DMS53 treated with DMSO at 0.1 percent for 48 hours (cell line): ENCODE measurements at regions not wholly inside any gene's neighbourhood (a gene's known extent, or its start where the extent isn't known, plus 50 kb on each side); places are given as distances from the start of the nearest gene placed in this dataset.

Experiments used
- DNase-seq: peaks from one replicate; lab custom pipeline; 2025; ENCODE audit not compliant: unreplicated experiment; lab: John Stamatoyannopoulos, UW

DNA sequence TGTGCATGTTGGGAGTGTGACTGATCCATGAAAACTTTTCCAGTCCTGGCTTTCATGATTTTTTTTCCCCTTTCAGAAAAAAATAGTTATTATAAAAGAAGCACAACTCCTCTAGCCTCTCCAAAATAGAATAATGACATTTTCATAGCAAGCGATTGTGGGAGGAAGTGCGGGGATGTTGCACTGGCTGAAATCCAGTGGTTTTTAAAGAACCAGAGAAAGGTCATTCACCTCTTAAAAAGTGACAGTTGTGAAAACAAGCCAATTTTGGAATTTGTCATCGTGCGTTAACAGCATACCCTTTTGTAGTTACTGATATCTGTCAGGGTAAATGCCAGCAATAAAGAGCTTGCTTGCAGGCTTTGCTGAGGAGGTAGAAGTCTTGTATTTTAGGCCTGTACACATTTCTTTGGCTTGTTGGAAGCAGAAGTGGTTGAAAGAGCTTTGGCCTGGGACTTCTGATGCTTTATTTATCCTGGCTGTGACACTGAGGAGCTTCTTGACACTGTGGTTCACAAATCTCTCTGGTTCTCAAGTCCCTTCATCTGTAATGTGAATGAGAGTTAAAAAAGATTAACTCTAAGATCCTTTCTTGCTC, 545.9 kb downstream of the REEP3 start:
- no peak for DNase-seq

GRCh38 chr10:64067859-64068258, 546.7 kb downstream of the REEP3 start:
- no peak for DNase-seq

DNA sequence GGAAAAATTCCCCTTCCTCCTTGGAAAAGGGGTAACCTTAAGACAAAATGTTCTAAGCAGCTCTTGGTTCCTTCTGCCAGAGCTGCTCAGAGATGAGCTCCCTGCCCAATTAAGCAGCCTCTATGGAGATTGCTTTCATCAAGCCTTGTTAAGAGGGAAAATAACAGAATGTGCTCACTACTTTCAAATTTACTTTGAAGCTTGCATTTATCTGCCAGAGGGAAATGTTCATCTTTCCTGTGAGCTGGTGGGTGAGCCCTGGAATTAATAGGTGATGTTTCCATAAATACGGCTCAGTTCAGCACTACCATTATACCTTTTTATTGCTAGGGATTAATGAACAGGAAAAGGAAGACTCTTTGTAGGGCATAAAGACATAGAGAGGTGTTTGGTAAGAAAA, 549.0 kb downstream of the REEP3 start:
- no peak for DNase-seq

DNA sequence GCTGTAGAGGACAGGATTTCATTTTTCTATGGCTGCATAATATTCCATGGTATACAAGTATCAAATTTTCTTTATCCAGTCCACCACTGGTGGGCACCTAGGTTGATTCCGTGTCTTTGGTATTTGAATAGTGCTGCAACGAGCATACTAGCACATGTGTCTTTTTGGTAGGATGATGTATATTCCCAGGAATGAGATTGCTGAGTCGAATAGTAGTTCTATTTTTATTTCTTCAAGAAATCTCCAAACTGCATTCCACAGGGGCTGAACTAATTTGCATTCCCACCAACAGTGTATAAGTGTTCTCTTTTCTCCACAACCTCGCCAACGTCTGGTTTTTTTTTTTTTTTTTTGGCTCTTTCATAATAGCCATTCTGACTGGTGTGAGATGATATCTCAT, 550.0 kb downstream of the REEP3 start:
- no peak for DNase-seq

DNA sequence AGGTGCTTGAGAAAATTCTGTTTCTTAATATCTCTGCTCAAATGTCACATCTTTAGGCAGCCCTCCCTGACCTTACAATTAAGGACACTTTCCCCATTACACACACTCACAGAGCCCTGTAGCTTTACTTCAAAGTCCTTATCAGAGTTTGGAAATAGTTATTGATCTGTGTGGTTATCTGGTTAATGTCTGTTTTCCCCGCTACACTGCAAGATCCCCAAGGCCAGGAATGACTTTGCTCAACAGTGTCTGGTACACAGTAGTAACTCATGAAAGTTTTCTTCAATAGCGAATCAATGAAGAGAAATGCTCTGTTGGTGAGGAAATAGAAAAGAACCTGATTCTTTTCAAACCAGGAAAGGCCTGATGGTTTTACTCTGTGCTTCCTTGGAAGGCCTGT, 554.4 kb downstream of the REEP3 start:
- DNase-seq = no peak

DNA sequence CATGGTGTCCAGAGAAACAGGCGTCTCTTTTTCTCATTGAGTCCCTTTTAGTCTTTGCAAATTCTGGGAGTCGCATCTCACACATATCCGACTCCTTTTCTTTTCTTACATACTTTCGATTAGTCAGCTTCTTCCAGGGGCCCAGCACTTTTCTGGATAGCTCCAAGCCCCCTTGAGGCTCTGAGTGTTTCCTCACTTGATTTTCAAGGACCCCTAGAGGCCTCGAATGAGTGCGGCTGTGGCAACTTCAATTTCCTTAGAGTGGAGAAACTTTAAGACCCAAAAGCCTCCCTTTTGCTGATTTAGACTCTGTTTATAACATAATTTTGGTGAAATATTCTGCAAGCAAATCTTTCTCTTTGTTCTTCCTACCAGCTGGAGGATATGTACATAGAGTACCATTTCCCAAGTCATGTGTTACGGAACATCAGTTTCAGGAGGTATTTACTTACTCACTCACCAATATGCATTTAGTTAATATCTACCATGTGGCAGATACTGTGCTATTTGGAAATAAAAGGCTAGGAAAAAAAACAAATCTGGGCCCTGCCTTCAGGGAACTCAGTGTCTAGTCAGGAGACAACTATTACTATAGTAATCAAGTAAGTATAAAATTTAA, 555.2 kb downstream of the REEP3 start:
- DNase-seq = no peak

- DNase-seq = no peak
Measured at GRCh38 chr10:64079341-64079740, 558.1 kb downstream of the REEP3 start.

DNA sequence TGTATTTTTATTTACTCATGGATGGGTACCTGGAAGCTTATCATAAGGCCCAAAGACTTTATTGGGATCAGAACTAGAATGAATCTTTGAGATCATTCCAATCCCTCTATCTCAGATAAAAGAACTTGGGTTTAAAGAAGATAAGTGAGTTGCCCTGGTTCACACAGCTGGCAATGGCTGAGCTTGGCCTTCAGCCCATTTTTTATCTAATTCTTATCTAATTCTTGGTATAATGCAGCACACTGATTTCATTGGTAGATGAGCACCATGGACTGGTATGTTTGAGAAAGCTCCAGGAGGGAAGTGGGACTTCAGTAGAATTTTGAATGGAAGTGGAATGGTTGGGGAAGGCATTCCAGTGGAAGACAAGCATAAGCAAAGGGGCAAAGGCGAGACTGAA, 558.9 kb downstream of the REEP3 start:
- DNase-seq = no peak

- no peak for DNase-seq
Measured at GRCh38 chr10:64081947-64082482, 560.8 kb downstream of the REEP3 start.

- DNase-seq = no peak
Measured at GRCh38 chr10:64086083-64086767, 565.0 kb downstream of the REEP3 start.

DNA sequence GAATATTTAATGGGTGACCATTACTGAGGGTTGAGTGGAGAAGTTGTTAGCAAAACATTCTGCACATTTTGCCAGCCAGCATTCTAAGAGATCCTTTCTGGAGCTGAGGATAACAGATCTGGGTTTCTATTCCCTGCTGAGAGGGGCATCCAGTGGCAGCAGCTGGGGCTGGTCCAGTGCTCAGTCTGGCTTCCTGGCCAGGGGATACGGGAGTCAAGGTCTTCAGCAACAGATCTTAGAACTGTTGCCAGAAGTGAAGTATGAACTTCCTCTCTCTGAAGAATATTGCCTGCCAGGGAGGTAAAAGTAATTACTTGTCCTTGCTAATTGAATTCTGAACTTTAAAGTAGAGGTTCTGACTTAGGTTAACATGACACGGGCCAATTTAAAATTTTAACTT, 568.4 kb downstream of the REEP3 start:
- DNase-seq = no peak

GRCh38 chr10:64090865-64091264, 569.7 kb downstream of the REEP3 start:
- DNase-seq = no peak

- DNase-seq = no peak
Measured at GRCh38 chr10:64091897-64092296, 570.7 kb downstream of the REEP3 start.

DNA sequence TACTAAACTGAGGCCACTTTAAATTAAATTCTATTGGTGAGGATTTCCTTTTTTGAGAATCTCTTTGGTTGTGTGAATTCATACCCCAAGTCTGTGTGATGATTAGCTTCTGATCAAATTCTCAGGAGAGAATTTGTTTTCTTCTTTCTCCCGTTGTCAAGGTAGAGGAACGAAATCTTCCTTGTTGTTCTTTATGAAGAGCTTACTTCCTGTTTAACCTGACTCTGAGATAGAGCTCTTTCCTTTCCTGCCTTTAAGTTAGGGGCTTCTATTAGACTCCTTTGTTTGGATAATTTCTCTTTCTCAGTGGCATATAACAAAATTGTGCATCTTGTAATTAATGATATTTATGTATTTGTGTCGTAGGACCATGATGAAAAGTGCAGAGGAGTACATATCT, 572.1 kb downstream of the REEP3 start:
- DNase-seq = peak; percentile 2

- DNase-seq = no peak
Measured at GRCh38 chr10:64093946-64094535, 572.8 kb downstream of the REEP3 start.

- DNase-seq = no peak
Measured at GRCh38 chr10:64096941-64097340, 575.7 kb downstream of the REEP3 start.

DNA sequence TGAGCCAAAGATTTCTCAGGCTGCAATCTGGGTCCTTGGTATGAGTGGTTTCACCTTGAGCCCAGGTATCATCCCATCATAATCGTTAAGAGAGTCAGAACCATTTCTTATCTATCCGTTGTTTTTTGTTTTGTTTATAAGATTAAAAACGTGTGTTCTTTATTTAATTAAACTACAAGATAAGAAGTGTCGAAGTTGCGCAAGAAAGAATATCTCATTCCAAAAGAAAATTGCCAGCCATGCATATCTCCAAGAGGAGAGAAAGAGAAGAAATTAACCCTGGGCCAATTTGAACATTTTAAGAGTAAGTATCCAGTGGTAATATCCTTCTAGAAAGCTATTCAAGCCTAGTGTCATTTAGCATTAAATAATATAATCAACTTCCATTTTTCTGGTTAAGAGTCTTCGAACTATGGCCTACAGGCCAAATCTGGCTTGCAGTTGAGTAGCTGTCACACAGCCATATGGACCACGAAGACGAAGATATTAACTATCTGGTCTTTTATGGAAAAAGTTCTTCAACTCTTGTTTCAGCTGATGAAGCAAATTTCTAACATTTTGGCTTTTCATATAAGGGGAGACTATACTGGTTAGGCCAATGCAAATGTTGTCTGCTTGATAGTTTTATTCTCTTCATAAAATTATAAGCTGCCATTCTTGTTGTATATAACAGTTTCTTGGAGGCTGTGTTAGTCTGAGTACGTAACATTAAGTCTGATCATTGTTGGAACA, 576.4 kb downstream of the REEP3 start:
- DNase-seq = no peak

DNA sequence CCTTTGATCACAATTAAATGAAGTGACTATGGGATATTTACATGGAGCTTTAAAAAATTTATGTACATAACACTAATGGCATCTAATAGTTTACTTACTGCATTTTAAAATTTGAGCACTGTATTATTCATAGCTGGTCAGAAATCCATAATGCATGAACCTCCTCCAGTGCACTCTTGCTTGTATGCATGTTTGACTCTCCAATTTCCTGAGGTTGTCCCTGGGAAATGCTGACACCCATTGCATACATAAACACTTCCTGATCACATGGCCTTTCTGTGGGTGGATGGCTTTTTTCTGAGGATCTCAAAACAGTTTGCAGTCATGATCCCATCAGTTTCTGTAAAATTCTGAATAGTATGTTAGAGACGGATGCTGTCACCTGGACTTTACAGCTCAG, 577.8 kb downstream of the REEP3 start:
- DNase-seq = no peak

DNA sequence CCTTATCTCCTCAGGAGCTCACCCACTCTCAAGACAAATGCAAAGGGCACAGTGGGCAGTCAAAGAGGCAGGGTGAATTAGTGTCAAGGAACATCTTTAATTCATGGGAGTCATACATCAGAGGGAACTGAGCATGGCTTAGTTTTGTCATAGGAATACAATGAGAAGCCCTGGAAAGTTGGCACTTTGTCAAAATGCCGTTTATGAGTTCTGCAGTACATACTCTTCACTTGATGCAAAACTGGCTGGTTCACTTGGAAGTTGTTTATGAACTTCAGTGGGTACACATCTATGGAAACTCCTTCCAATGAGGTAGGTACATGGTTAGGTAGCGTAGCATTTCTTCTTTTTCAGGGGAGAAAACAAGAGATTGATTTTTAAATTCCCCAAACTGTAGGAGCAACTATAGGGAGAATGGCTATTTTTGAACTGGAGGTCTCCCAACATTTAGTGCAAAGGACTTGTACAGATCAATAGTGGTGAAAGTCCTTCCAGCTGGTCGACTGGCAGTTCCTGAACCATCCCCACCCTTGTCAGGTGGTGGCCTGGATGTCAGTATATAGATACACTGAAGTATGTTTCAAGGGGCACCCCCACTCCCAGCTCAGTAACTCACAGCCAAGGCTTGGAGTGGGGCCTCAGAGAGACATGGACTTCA, 580.5 kb downstream of the REEP3 start:
- no peak for DNase-seq

GRCh38 chr10:64102264-64102633, 581.0 kb downstream of the REEP3 start:
- DNase-seq = no peak

- no peak for DNase-seq
Measured at GRCh38 chr10:64102916-64103315, 581.7 kb downstream of the REEP3 start.
